ENCODE measurements at regions not wholly inside any gene's neighbourhood (a gene's known extent, or its start where the extent isn't known, plus 50 kb on each side); places are given as distances from the start of the nearest gene placed in this dataset.
A peak's percentile ranks its signal among the peaks of the same experiment; 100 is the strongest.

GRCh38 chr7:49417034-49417433 is 356.4 kb upstream of the VWC2 start:
- no peak overlapping the region for H3K4me3 ChIP-seq
- peaks cover 0 to 14% of the 10 kb centered on the region in 2 donors for H3K4me1 ChIP-seq (replicated peaks in 1 of 2)
- ATAC-seq (replicated peaks in 6 of 8): no peak
- 7 to 77% (median 68%) methylated on average over 1 to 2 of the region's 2 CpGs; no CpG with 5 or more reads in 4 of the 10 experiments for whole genome bisulfite sequencing, 10 experiments
- in situ Hi-C loops (cut with MboI; ENCODE audit: low pct_unique_long_range_greater_than_20kb in 2 of 9, low sequenced_read_pairs in 9 of 9, unreplicated experiment in 9 of 9): no loop called here
- no peak overlapping the region for H3K27ac ChIP-seq

GRCh38 chr7:49418963-49419362 is 354.5 kb upstream of the VWC2 start:
- Histone ChIP-seq H3K4me1 (replicated peaks in 1 of 2) (peaks cover 0 to 14% of the 10 kb centered on the region in 2 donors), H3K27ac (no peak overlapping the region), H3K4me3 (no peak overlapping the region)
- WGBS, 10 experiments: 0 to 57% (median 17%) methylated on average over 1 to 3 of the region's 3 CpGs; no CpG with 5 or more reads in 2 of the 10 experiments
- ATAC-seq (replicated peaks in 6 of 8): peak in 5 of 8 experiments; percentile 95 to 99 (median 98)
- in situ Hi-C loops (cut with MboI; ENCODE audit: low pct_unique_long_range_greater_than_20kb in 2 of 9, low sequenced_read_pairs in 9 of 9, unreplicated experiment in 9 of 9): no loop called here

- peaks cover 0 to 14% of the 10 kb centered on the region in 2 donors for H3K4me1 ChIP-seq (replicated peaks in 1 of 2)
- no peak for ATAC-seq (replicated peaks in 6 of 8)
- H3K27ac ChIP-seq: no peak overlapping the region
- in situ Hi-C loops (cut with MboI; ENCODE audit: low pct_unique_long_range_greater_than_20kb in 2 of 9, low sequenced_read_pairs in 9 of 9, unreplicated experiment in 9 of 9): no loop called here
- no peak overlapping the region for H3K4me3 ChIP-seq
Observed at GRCh38 chr7:49422564-49422963, 350.9 kb upstream of the VWC2 start.

- in situ Hi-C loops (cut with MboI; ENCODE audit: low pct_unique_long_range_greater_than_20kb in 2 of 9, low sequenced_read_pairs in 9 of 9, unreplicated experiment in 9 of 9): no loop called here
- ATAC-seq (replicated peaks in 6 of 8): no peak
- Histone ChIP-seq H3K4me1 (replicated peaks in 1 of 2) (peaks cover 0 to 9% of the 10 kb centered on the region in 2 donors), H3K4me3 (no peak overlapping the region), H3K27ac (no peak overlapping the region)
Observed at GRCh38 chr7:49424109-49424508, 349.3 kb upstream of the VWC2 start.

- ATAC-seq (replicated peaks in 6 of 8): peak in 5 of 8 experiments; percentile 15 to 62 (median 35)
- in situ Hi-C loops (cut with MboI; ENCODE audit: low pct_unique_long_range_greater_than_20kb in 2 of 9, low sequenced_read_pairs in 9 of 9, unreplicated experiment in 9 of 9): no loop called here
- no peak overlapping the region for H3K4me3 ChIP-seq
- 3 to 85% (median 52%) methylated on average over 1 to 5 of the region's 5 CpGs; no CpG with 5 or more reads in 2 of the 10 experiments for WGBS, 10 experiments
- H3K4me1 ChIP-seq (replicated peaks in 1 of 2): no peaks in the 10 kb centered on the region
- no peak overlapping the region for H3K27ac ChIP-seq
Observed at GRCh38 chr7:49425277-49425818, 348.1 kb upstream of the VWC2 start.

GRCh38 chr7:49432254-49432653 is 341.2 kb upstream of the VWC2 start:
- in situ Hi-C loops (cut with MboI; ENCODE audit: low pct_unique_long_range_greater_than_20kb in 2 of 9, low sequenced_read_pairs in 9 of 9, unreplicated experiment in 9 of 9): no loop called here
- 10 to 100% (median 88%) methylated on average over 1 to 4 of the region's 4 CpGs; no CpG with 5 or more reads in 2 of the 10 experiments for WGBS, 10 experiments
- no peak overlapping the region for H3K27ac ChIP-seq
- H3K4me3 ChIP-seq: no peak overlapping the region
- H3K4me1 ChIP-seq (replicated peaks in 1 of 2): peaks cover 0 to 6% of the 10 kb centered on the region in 2 donors
- ATAC-seq (replicated peaks in 6 of 8): no peak

- peaks cover 0 to 6% of the 10 kb centered on the region in 2 donors for H3K4me1 ChIP-seq (replicated peaks in 1 of 2)
- in situ Hi-C loops (cut with MboI; ENCODE audit: low pct_unique_long_range_greater_than_20kb in 2 of 9, low sequenced_read_pairs in 9 of 9, unreplicated experiment in 9 of 9): no loop called here
- H3K4me3 ChIP-seq: no peak overlapping the region
- H3K27ac ChIP-seq: no peak overlapping the region
- ATAC-seq (replicated peaks in 6 of 8): no peak
Observed at GRCh38 chr7:49433794-49434193, 339.6 kb upstream of the VWC2 start.

GRCh38 chr7:49434846-49435245 is 338.6 kb upstream of the VWC2 start:
- WGBS, 10 experiments: 0 to 100% (median 21%) methylated on average over 1 of the region's 1 CpG; no CpG with 5 or more reads in 4 of the 10 experiments
- H3K4me1 ChIP-seq (replicated peaks in 1 of 2): peaks cover 0 to 6% of the 10 kb centered on the region in 2 donors
- H3K4me3 ChIP-seq: no peak overlapping the region
- in situ Hi-C loops (cut with MboI; ENCODE audit: low pct_unique_long_range_greater_than_20kb in 2 of 9, low sequenced_read_pairs in 9 of 9, unreplicated experiment in 9 of 9): no loop called here
- no peak for ATAC-seq (replicated peaks in 6 of 8)
- no peak overlapping the region for H3K27ac ChIP-seq

GRCh38 chr7:49438281-49438680 is 335.2 kb upstream of the VWC2 start:
- Histone ChIP-seq H3K4me3 (no peak overlapping the region), H3K4me1 (replicated peaks in 1 of 2) (peaks cover 0 to 6% of the 10 kb centered on the region in 2 donors), H3K27ac (no peak overlapping the region)
- 0 to 100% (median 60%) methylated on average over 1 to 4 of the region's 4 CpGs; no CpG with 5 or more reads in 2 of the 10 experiments for WGBS, 10 experiments
- ATAC-seq (replicated peaks in 6 of 8): no peak
- in situ Hi-C loops (cut with MboI; ENCODE audit: low pct_unique_long_range_greater_than_20kb in 2 of 9, low sequenced_read_pairs in 9 of 9, unreplicated experiment in 9 of 9): no loop called here

GRCh38 chr7:49443515-49443914 is 329.9 kb upstream of the VWC2 start:
- in situ Hi-C loops (cut with MboI; ENCODE audit: low pct_unique_long_range_greater_than_20kb in 2 of 9, low sequenced_read_pairs in 9 of 9, unreplicated experiment in 9 of 9): no loop called here

GRCh38 chr7:49453486-49453885 is 320.0 kb upstream of the VWC2 start:
- no peak overlapping the region for H3K4me3 ChIP-seq
- no peak for ATAC-seq (replicated peaks in 6 of 8)
- no peak overlapping the region for H3K27ac ChIP-seq
- no peaks in the 10 kb centered on the region for H3K4me1 ChIP-seq (replicated peaks in 1 of 2)
- WGBS, 10 experiments: 0 to 98% methylated on average over 2 to 7 of the region's 16 CpGs; no CpG with 5 or more reads in 8 of the 10 experiments
- in situ Hi-C loops (cut with MboI; ENCODE audit: low pct_unique_long_range_greater_than_20kb in 2 of 9, low sequenced_read_pairs in 9 of 9, unreplicated experiment in 9 of 9): no loop called here

More at GRCh38 chr7:49443515-49443914, 329.9 kb upstream of the VWC2 start:
- 0 to 83% (median 30%) methylated on average over 1 to 2 of the region's 2 CpGs; no CpG with 5 or more reads in 3 of the 10 experiments for WGBS, 10 experiments
- no peak for ATAC-seq (replicated peaks in 6 of 8)
- no peak overlapping the region for H3K27ac ChIP-seq
- no peaks in the 10 kb centered on the region for H3K4me1 ChIP-seq (replicated peaks in 1 of 2)
- no peak overlapping the region for H3K4me3 ChIP-seq

- WGBS, 10 experiments: 0 to 100% (median 29%) methylated on average over 1 of the region's 1 CpG; no CpG with 5 or more reads in 1 of the 10 experiments
- ATAC-seq (replicated peaks in 6 of 8): no peak
Observed at GRCh38 chr7:49479441-49479840, 294.0 kb upstream of the VWC2 start.

GRCh38 chr7:49479936-49480544 is 293.4 kb upstream of the VWC2 start:
- 8 to 100% (median 80%) methylated on average over 1 to 4 of the region's 4 CpGs; no CpG with 5 or more reads in 1 of the 10 experiments for WGBS, 10 experiments
- no peak overlapping the region for H3K4me3 ChIP-seq
- no peaks in the 10 kb centered on the region for H3K4me1 ChIP-seq (replicated peaks in 1 of 2)
- ATAC-seq (replicated peaks in 6 of 8): no peak
- in situ Hi-C loops (cut with MboI; ENCODE audit: low pct_unique_long_range_greater_than_20kb in 2 of 9, low sequenced_read_pairs in 9 of 9, unreplicated experiment in 9 of 9): no loop called here
- H3K27ac ChIP-seq: no peak overlapping the region

More at GRCh38 chr7:49479441-49479840, 294.0 kb upstream of the VWC2 start:
- Histone ChIP-seq H3K4me1 (replicated peaks in 1 of 2) (no peaks in the 10 kb centered on the region), H3K4me3 (no peak overlapping the region), H3K27ac (no peak overlapping the region)
- in situ Hi-C loops (cut with MboI; ENCODE audit: low pct_unique_long_range_greater_than_20kb in 2 of 9, low sequenced_read_pairs in 9 of 9, unreplicated experiment in 9 of 9): no loop called here

- WGBS, 10 experiments: 0 to 88% (median 40%) methylated on average over 1 of the region's 1 CpG; no CpG with 5 or more reads in 1 of the 10 experiments
Observed at GRCh38 chr7:49481075-49481474, 292.4 kb upstream of the VWC2 start.

More at GRCh38 chr7:49481075-49481474, 292.4 kb upstream of the VWC2 start:
- no peak for ATAC-seq (replicated peaks in 6 of 8)
- Histone ChIP-seq H3K27ac (no peak overlapping the region), H3K4me3 (no peak overlapping the region), H3K4me1 (replicated peaks in 1 of 2) (no peaks in the 10 kb centered on the region)
- in situ Hi-C loops (cut with MboI; ENCODE audit: low pct_unique_long_range_greater_than_20kb in 2 of 9, low sequenced_read_pairs in 9 of 9, unreplicated experiment in 9 of 9): no loop called here

All from motor neuron (in vitro differentiated cells).